A549 (cell line): ENCODE measurements at regions not wholly inside any gene's neighbourhood (a gene's known extent, or its start where the extent isn't known, plus 50 kb on each side); places are given as distances from the start of the nearest gene placed in this dataset.

Experiments
- CEBPB ChIP-seq, 2 experiments: fragments of >200 bp in 1 of 2; sonication (Bioruptor Twin) in 1 of 2; formaldehyde crosslinking in 1 of 2; IDR thresholded peaks; 2 replicates each; pipeline ENCODE4 v1.6.1; 2012 to 2016
- CTCF ChIP-seq: fragments of >200 bp; sonication (Bioruptor Twin); formaldehyde crosslinking; IDR thresholded peaks from 3 replicates; pipeline ENCODE4 v1.5.1; 2016
- ESRRA ChIP-seq: fragments of 150-350 bp; IDR thresholded peaks from 2 replicates; pipeline ENCODE4 v1.6.1; 2014; ENCODE audit warnings: mild to moderate bottlenecking, low read length, borderline replicate concordance
- HDAC2 ChIP-seq: fragments of 200-600 bp; sonication (generic); IDR thresholded peaks from 2 replicates; pipeline ENCODE4 v1.6.1; 2016
- JUN ChIP-seq, 2 experiments: fragments of >200 bp; sonication (Bioruptor Twin); formaldehyde crosslinking; IDR thresholded peaks; 2 replicates in 1 of 2; 3 replicates in 1 of 2; pipeline ENCODE4 v1.6.1; 2016 to 2017
- MAZ ChIP-seq: fragments of 150-350 bp; IDR thresholded peaks from 2 replicates; pipeline ENCODE4 v1.6.1; 2014; ENCODE audit warnings: antibody characterized with exemption, low read depth, low read length, borderline replicate concordance
- NR3C1 ChIP-seq: fragments of >200 bp; sonication (Bioruptor Twin); formaldehyde crosslinking; IDR thresholded peaks from 3 replicates; pipeline ENCODE4 v1.6.1; 2017
- POLR2A ChIP-seq: IDR thresholded peaks from 2 replicates; pipeline ENCODE4 v1.6.1; 2012; ENCODE audit warnings: mild to moderate bottlenecking, low read length
- POLR2AphosphoS2 ChIP-seq: conservative IDR thresholded peaks from 2 replicates; pipeline ENCODE4 v1.6.1; 2012; ENCODE audit warnings: low read length, improper control_type of control experiment, inconsistent platforms
- REST ChIP-seq: fragments of 200-600 bp; sonication (generic); IDR thresholded peaks from 2 replicates; pipeline ENCODE4 v1.6.1; 2016; ENCODE audit warnings: antibody characterized with exemption, mild to moderate bottlenecking, moderate library complexity
- USF2 ChIP-seq: fragments of 450-650 bp; IDR thresholded peaks from 2 replicates; pipeline ENCODE4 v1.6.1; 2014; ENCODE audit warnings: antibody characterized with exemption
- TF ChIP-seq, protein P1 (sequence below): IDR thresholded peaks from 2 replicates; pipeline ENCODE4 v1.6.1; 2012; ENCODE audit warnings: low read depth, borderline replicate concordance
- TF ChIP-seq, protein P2 (sequence below): IDR thresholded peaks from 2 replicates; pipeline ENCODE4 v1.6.1; 2012

GRCh38 chr4:124947622-124948265 is 235.2 kb upstream of the ANKRD50 start:
- TF ChIP-seq CTCF (no peak), NR3C1 (no peak), POLR2AphosphoS2 (no peak), POLR2A (no peak), REST (no peak), MAZ (no peak), CEBPB (IDR thresholded peaks at IDR 0.05) (no peak), JUN (IDR thresholded peaks at IDR 0.05) (no peak), USF2 (no peak), HDAC2 (no peak), ESRRA (no peak)
- TF ChIP-seq, protein P1, sequence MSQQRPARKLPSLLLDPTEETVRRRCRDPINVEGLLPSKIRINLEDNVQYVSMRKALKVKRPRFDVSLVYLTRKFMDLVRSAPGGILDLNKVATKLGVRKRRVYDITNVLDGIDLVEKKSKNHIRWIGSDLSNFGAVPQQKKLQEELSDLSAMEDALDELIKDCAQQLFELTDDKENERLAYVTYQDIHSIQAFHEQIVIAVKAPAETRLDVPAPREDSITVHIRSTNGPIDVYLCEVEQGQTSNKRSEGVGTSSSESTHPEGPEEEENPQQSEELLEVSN: no peak
- TF ChIP-seq, protein P2, sequence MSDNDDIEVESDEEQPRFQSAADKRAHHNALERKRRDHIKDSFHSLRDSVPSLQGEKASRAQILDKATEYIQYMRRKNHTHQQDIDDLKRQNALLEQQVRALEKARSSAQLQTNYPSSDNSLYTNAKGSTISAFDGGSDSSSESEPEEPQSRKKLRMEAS: no peak
